GM23248 (cell line): ENCODE measurements at regions not wholly inside any gene's neighbourhood (a gene's known extent, or its start where the extent isn't known, plus 50 kb on each side); places are given as distances from the start of the nearest gene placed in this dataset.

Source experiments
- DNase-seq: peaks from one replicate; pipeline ENCODE4 v3.0.0-alpha.2; 2015
- H2AFZ ChIP-seq: fragments of 200-600 bp; sonication (generic); 2 replicates; pipeline ENCODE4 v1.6.1; 2016; ENCODE audit warnings: antibody characterized with exemption
- H3F3A ChIP-seq: fragments of 200-600 bp; sonication (generic); 2 replicates; pipeline ENCODE4 v1.6.1; 2016; ENCODE audit warnings: mild to moderate bottlenecking, antibody characterized with exemption, mixed run types; ENCODE audit not compliant: insufficient read depth
- H3K27ac ChIP-seq: fragments of 200-600 bp; sonication (generic); 2 replicates; pipeline ENCODE4 v1.5.1; 2016; ENCODE audit warnings: mild to moderate bottlenecking
- H3K27me3 ChIP-seq: fragments of 200-600 bp; sonication (generic); replicated peaks from 2 replicates; pipeline ENCODE4 v1.6.1; 2016; ENCODE audit warnings: mild to moderate bottlenecking; ENCODE audit not compliant: insufficient read depth
- H3K36me3 ChIP-seq: fragments of 200-600 bp; sonication (generic); 2 replicates; pipeline ENCODE4 v1.6.1; 2016; ENCODE audit warnings: low read depth, mild to moderate bottlenecking
- H3K4me1 ChIP-seq: fragments of 200-600 bp; sonication (generic); 2 replicates; pipeline ENCODE4 v1.6.1; 2016; ENCODE audit warnings: mild to moderate bottlenecking; ENCODE audit not compliant: insufficient read depth
- H3K4me2 ChIP-seq: fragments of 200-600 bp; sonication (generic); one replicate; pipeline ENCODE4 v1.6.1; 2016; ENCODE audit warnings: mild to moderate bottlenecking; ENCODE audit not compliant: unreplicated experiment
- H3K4me3 ChIP-seq: fragments of 200-600 bp; sonication (generic); 2 replicates; pipeline ENCODE4 v1.5.1; 2016; ENCODE audit warnings: mild to moderate bottlenecking
- H3K79me2 ChIP-seq: fragments of 200-600 bp; sonication (generic); 2 replicates; pipeline ENCODE4 v1.6.1; 2016; ENCODE audit warnings: mild to moderate bottlenecking; ENCODE audit not compliant: insufficient read depth
- H3K9ac ChIP-seq: fragments of 200-600 bp; sonication (generic); 2 replicates; pipeline ENCODE4 v1.6.1; 2016; ENCODE audit warnings: mild to moderate bottlenecking
- H3K9me2 ChIP-seq: fragments of 200-600 bp; sonication (generic); 2 replicates; pipeline ENCODE4 v1.6.1; 2016; ENCODE audit warnings: mixed run types, mild to moderate bottlenecking, moderate library complexity; ENCODE audit not compliant: insufficient read depth
- H3K9me3 ChIP-seq: fragments of 200-600 bp; sonication (generic); one replicate; pipeline ENCODE4 v1.6.1; 2017; ENCODE audit warnings: low read depth
- H4K20me1 ChIP-seq: fragments of 200-600 bp; sonication (generic); 2 replicates; pipeline ENCODE4 v1.6.0; 2016; ENCODE audit not compliant: insufficient read depth
- EZH2 ChIP-seq: fragments of 200-600 bp; sonication (generic); IDR thresholded peaks from 2 replicates; pipeline ENCODE4 v1.6.1; 2018; ENCODE audit warnings: antibody characterized with exemption, mild to moderate bottlenecking; ENCODE audit not compliant: insufficient read depth, poor library complexity, severe bottlenecking
- EZH2phosphoT487 ChIP-seq: fragments of 200-600 bp; sonication (generic); IDR thresholded peaks from 2 replicates; pipeline ENCODE4 v1.6.1; 2018; ENCODE audit warnings: antibody characterized with exemption, moderate library complexity, mild to moderate bottlenecking, low read depth; ENCODE audit not compliant: insufficient read depth
- WGBS, 2 experiments: methylation state at CpG; one replicate each; pipeline ENCODE4 v1.1.6; 2015 to 2017; ENCODE audit warnings: low lambda C conversion rate in 2 of 2, low coverage in 1 of 2; ENCODE audit errors: missing lambda C conversion rate in 2 of 2; 5-methylcytosine and 5-hydroxymethylcytosine counted together
- in situ Hi-C: fragments of 300-500 bp; cut with MboI; formaldehyde crosslinking; loops from 2 replicates; pipeline ENCODE4 v1.15.0; 2020

DNA sequence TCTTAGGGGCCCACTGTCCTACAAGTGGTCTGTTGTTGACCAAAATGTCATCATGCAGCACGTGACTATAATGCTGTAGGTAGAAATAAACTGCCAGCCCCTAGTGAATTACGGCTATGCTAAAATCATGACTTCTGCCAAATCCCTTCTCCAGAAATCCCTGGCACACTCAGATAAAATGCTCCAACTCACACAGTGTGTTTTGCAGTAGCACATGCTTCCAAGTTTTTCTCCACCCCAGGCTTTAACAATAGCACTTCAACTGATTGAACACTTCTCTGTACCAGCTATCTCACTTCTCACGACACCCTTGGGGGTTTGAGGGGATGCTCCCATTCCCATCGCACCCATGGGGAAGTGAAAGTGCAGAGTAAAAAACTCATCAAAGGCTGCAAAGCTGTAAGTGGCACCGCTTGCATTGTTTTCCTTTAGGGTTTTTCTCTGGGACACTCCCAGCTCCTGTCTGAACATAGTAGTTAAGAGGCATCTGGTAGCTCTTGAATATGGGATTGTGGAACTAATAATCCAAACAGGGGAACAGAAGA is 151.0 kb upstream of the SLC24A2 start:
- in situ Hi-C loops: no loop called here
- Histone ChIP-seq H3F3A (no peaks in the 10 kb centered on the region), H3K9me3 (no peaks in the 10 kb centered on the region), H3K36me3 (no peaks in the 10 kb centered on the region), H3K27ac (no peak overlapping the region), H3K9me2 (no peaks in the 10 kb centered on the region), H3K9ac (no peak overlapping the region), H3K4me2 (no peak overlapping the region), H4K20me1 (no peaks in the 10 kb centered on the region), H2AFZ (no peak overlapping the region), H3K4me3 (no peak overlapping the region), H3K79me2 (no peaks in the 10 kb centered on the region), H3K4me1 (no peaks in the 10 kb centered on the region), H3K27me3 (peaks cover 16% of the 10 kb centered on the region; the same call in 1 of the 2 replicates)
- DNase-seq: no peak
- TF ChIP-seq EZH2 (no peak), EZH2phosphoT487 (no peak)
- WGBS, 2 experiments: 30 to 35% methylated on average over 5 of the region's 5 CpGs

DNA sequence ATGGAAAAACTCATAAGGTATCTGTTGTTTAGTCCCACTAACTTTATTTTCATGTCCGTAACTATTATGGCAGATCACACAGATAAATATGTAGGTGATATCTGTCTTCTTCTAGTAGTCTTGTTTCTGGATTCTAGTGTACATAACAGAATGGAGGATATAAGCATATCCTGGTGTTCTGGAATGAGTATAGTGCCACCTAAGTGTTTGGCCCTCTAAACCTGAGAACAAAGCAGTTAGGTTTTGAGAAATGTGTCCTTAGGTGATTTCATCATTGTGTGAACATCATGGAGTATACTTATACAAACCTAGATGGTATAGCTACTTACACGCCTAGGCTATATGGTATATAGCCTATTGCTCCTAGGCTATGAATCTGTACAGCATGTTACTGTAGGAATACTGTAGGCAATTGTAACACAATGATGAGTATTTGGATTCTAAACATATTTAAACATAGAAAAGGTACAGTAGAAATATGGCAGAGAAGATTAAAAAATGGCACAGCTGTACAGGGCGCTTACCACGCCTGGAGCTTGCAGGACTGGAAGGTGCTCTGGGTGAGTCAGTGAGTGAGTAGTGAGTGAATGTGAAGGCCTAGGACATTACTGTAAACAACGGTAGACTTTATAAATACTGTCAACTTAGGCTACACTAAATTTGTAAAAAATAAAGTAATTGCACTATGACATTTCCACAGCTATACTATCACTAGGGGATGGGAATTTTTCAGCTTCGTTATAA is 150.3 kb upstream of the SLC24A2 start:
- DNase-seq: no peak
- in situ Hi-C loops: no loop called here

DNA sequence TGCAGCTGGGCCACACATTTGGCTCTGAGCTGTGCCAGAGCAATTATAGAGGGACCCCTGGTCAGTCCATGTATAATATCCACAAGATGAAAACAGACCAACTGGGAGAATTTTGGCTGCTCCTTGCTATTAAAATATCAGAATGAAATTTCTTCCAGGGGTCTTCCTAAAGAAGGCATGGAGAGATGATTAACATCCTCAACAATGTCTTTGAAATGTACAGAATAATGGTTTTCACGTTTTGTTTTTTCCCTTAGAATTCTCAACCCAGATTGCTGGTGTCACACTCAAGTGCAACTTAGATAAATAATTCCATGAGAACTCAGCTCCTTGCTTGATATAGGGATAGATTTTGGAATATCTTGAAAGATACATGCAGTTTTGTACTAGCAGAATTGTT is 148.3 kb upstream of the SLC24A2 start:
- Histone ChIP-seq H3K36me3 (no peaks in the 10 kb centered on the region), H3K9me2 (no peaks in the 10 kb centered on the region), H4K20me1 (no peaks in the 10 kb centered on the region), H3K79me2 (no peaks in the 10 kb centered on the region), H3K4me1 (no peaks in the 10 kb centered on the region), H3K27me3 (no peaks in the 10 kb centered on the region), H3K4me3 (no peak overlapping the region), H3K27ac (no peak overlapping the region), H3K9ac (no peak overlapping the region), H3K4me2 (no peak overlapping the region), H3F3A (no peaks in the 10 kb centered on the region), H2AFZ (no peak overlapping the region), H3K9me3 (no peaks in the 10 kb centered on the region)
- in situ Hi-C loops: no loop called here
- TF ChIP-seq EZH2 (no peak), EZH2phosphoT487 (no peak)
- 13 to 17% methylated on average over 1 of the region's 1 CpG for WGBS, 2 experiments
- DNase-seq: no peak

More for the DNA sequence above, 150.3 kb upstream of the SLC24A2 start:
- WGBS, 2 experiments: 78% methylated on average over 6 of the region's 6 CpGs
- no peaks in the 10 kb centered on the region for H3F3A ChIP-seq
- no peaks in the 10 kb centered on the region for H3K36me3 ChIP-seq
- H3K9me3 ChIP-seq: no peaks in the 10 kb centered on the region
- peaks cover 11% of the 10 kb centered on the region; the same call in 1 of the 2 replicates for H3K27me3 ChIP-seq
- no peaks in the 10 kb centered on the region for H3K9me2 ChIP-seq
- no peaks in the 10 kb centered on the region for H4K20me1 ChIP-seq
- H3K4me1 ChIP-seq: no peaks in the 10 kb centered on the region
- H2AFZ ChIP-seq: no peak overlapping the region
- no peaks in the 10 kb centered on the region for H3K79me2 ChIP-seq
- H3K4me3 ChIP-seq: no peak overlapping the region
- H3K9ac ChIP-seq: no peak overlapping the region
- no peak overlapping the region for H3K4me2 ChIP-seq
- TF ChIP-seq EZH2 (no peak), EZH2phosphoT487 (no peak)
- H3K27ac ChIP-seq: no peak overlapping the region

DNA sequence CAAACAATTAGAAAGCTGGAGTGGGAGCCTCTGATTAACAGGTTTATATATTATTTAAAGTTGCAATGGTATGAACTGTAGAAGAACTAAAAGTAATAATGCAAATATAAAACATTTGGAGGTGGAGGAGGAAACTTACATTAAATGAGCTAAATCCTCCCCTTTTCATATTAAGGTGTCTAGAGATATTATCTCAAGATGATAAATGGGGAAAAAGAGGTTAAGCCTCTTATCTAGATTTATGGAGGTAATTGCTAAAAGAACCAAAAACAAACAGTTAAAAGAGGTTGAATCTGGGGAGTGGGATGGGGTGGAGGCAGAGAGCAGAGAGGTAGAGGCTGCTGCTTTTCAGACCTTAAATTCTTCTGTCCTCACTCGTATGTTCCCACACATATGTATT is 147.8 kb upstream of the SLC24A2 start:
- TF ChIP-seq EZH2: no peak
- TF ChIP-seq EZH2phosphoT487: no peak
- H3K27ac ChIP-seq: no peak overlapping the region
- 0% methylated on average over 1 of the region's 1 CpG for WGBS, 2 experiments
- H3K36me3 ChIP-seq: no peaks in the 10 kb centered on the region
- H3K4me1 ChIP-seq: no peaks in the 10 kb centered on the region
- H3K9me2 ChIP-seq: no peaks in the 10 kb centered on the region
- no peaks in the 10 kb centered on the region for H4K20me1 ChIP-seq
- H3K4me3 ChIP-seq: no peak overlapping the region
- H3K4me2 ChIP-seq: no peak overlapping the region
- H3K27me3 ChIP-seq: no peaks in the 10 kb centered on the region
- no peaks in the 10 kb centered on the region for H3F3A ChIP-seq
- H3K9ac ChIP-seq: no peak overlapping the region
- no peak overlapping the region for H2AFZ ChIP-seq
- no peaks in the 10 kb centered on the region for H3K79me2 ChIP-seq
- DNase-seq: no peak
- in situ Hi-C loops: no loop called here
- H3K9me3 ChIP-seq: no peaks in the 10 kb centered on the region
